ENCODE measurements at regions not wholly inside any gene's neighbourhood (a gene's known extent, or its start where the extent isn't known, plus 50 kb on each side); places are given as distances from the start of the nearest gene placed in this dataset.

- Histone ChIP-seq H3K4me3 (ENCODE audit: low read length in 2 of 2) (no peak overlapping the region), H3K4me1 (ENCODE audit: control insufficient read depth in 1 of 2, insufficient read depth in 2 of 2, low read length in 2 of 2) (no peaks in the 10 kb centered on the region), H3K36me3 (ENCODE audit: control insufficient read depth in 1 of 2, insufficient read depth in 2 of 2, low read length in 1 of 2) (no peaks in the 10 kb centered on the region), H3K27ac (ENCODE audit: low read depth in 1 of 2, low read length in 2 of 2) (no peak overlapping the region), H3K9me3 (ENCODE audit: control insufficient read depth, low read length) (no peaks in the 10 kb centered on the region), H3K27me3 (ENCODE audit: control insufficient read depth in 1 of 2, insufficient read depth in 2 of 2, low read length in 1 of 2) (peaks cover 0 to 1% of the 10 kb centered on the region in 2 donors)
- WGBS, 2 donors: 46 to 47% methylated on average over 4 of the region's 4 CpGs
- no peak for ATAC-seq (ENCODE audit: low FRiP score)
- no peak for DNase-seq
- intact Hi-C loops (cut with DNase I): no loop called here
These were observed 903.4 kb upstream of the SLC10A2 start for GRCh38 chr13:103969520-103970050.

- no peak for DNase-seq
- intact Hi-C loops (cut with DNase I): no loop called here
These were observed 899.5 kb upstream of the SLC10A2 start for GRCh38 chr13:103965506-103966243.

GRCh38 chr13:103961784-103962183, 895.6 kb upstream of the SLC10A2 start:
- Histone ChIP-seq H3K9me3 (ENCODE audit: control insufficient read depth, low read length) (no peaks in the 10 kb centered on the region), H3K27ac (ENCODE audit: low read depth in 1 of 2, low read length in 2 of 2) (no peak overlapping the region), H3K4me1 (ENCODE audit: control insufficient read depth in 1 of 2, insufficient read depth in 2 of 2, low read length in 2 of 2) (no peaks in the 10 kb centered on the region), H3K4me3 (ENCODE audit: low read length in 2 of 2) (no peak overlapping the region), H3K36me3 (ENCODE audit: control insufficient read depth in 1 of 2, insufficient read depth in 2 of 2, low read length in 1 of 2) (no peaks in the 10 kb centered on the region), H3K27me3 (ENCODE audit: control insufficient read depth in 1 of 2, insufficient read depth in 2 of 2, low read length in 1 of 2) (no peaks in the 10 kb centered on the region)
- no peak for DNase-seq
- no peak for ATAC-seq (ENCODE audit: low FRiP score)
- intact Hi-C loops (cut with DNase I): no loop called here
- WGBS, 2 donors: 95% methylated on average over 2 of the region's 2 CpGs

More at GRCh38 chr13:103965506-103966243, 899.5 kb upstream of the SLC10A2 start:
- 60 to 64% methylated on average over 4 of the region's 4 CpGs for WGBS, 2 donors
- no peak for ATAC-seq (ENCODE audit: low FRiP score)
- H3K27me3 ChIP-seq (ENCODE audit: control insufficient read depth in 1 of 2, insufficient read depth in 2 of 2, low read length in 1 of 2): no peaks in the 10 kb centered on the region
- no peak overlapping the region for H3K4me3 ChIP-seq (ENCODE audit: low read length in 2 of 2)
- no peaks in the 10 kb centered on the region for H3K36me3 ChIP-seq (ENCODE audit: control insufficient read depth in 1 of 2, insufficient read depth in 2 of 2, low read length in 1 of 2)
- no peaks in the 10 kb centered on the region for H3K9me3 ChIP-seq (ENCODE audit: control insufficient read depth, low read length)
- no peaks in the 10 kb centered on the region for H3K4me1 ChIP-seq (ENCODE audit: control insufficient read depth in 1 of 2, insufficient read depth in 2 of 2, low read length in 2 of 2)
- no peak overlapping the region for H3K27ac ChIP-seq (ENCODE audit: low read depth in 1 of 2, low read length in 2 of 2)

GRCh38 chr13:103961129-103961528, 894.9 kb upstream of the SLC10A2 start:
- ATAC-seq (ENCODE audit: low FRiP score) (no peak), DNase-seq (no peak)
- no peaks in the 10 kb centered on the region for H3K36me3 ChIP-seq (ENCODE audit: control insufficient read depth in 1 of 2, insufficient read depth in 2 of 2, low read length in 1 of 2)
- H3K27me3 ChIP-seq (ENCODE audit: control insufficient read depth in 1 of 2, insufficient read depth in 2 of 2, low read length in 1 of 2): no peaks in the 10 kb centered on the region
- no peaks in the 10 kb centered on the region for H3K9me3 ChIP-seq (ENCODE audit: control insufficient read depth, low read length)
- H3K27ac ChIP-seq (ENCODE audit: low read depth in 1 of 2, low read length in 2 of 2): no peak overlapping the region
- no peaks in the 10 kb centered on the region for H3K4me1 ChIP-seq (ENCODE audit: control insufficient read depth in 1 of 2, insufficient read depth in 2 of 2, low read length in 2 of 2)
- no peak overlapping the region for H3K4me3 ChIP-seq (ENCODE audit: low read length in 2 of 2)
- intact Hi-C loops (cut with DNase I): no loop called here

- Histone ChIP-seq H3K4me1 (ENCODE audit: control insufficient read depth in 1 of 2, insufficient read depth in 2 of 2, low read length in 2 of 2) (no peaks in the 10 kb centered on the region), H3K27ac (ENCODE audit: low read depth in 1 of 2, low read length in 2 of 2) (no peak overlapping the region), H3K9me3 (ENCODE audit: control insufficient read depth, low read length) (no peaks in the 10 kb centered on the region), H3K36me3 (ENCODE audit: control insufficient read depth in 1 of 2, insufficient read depth in 2 of 2, low read length in 1 of 2) (no peaks in the 10 kb centered on the region), H3K27me3 (ENCODE audit: control insufficient read depth in 1 of 2, insufficient read depth in 2 of 2, low read length in 1 of 2) (no peaks in the 10 kb centered on the region), H3K4me3 (ENCODE audit: low read length in 2 of 2) (no peak overlapping the region)
- DNase-seq (no peak), ATAC-seq (ENCODE audit: low FRiP score) (no peak)
- intact Hi-C loops (cut with DNase I): no loop called here
These were observed 893.8 kb upstream of the SLC10A2 start for GRCh38 chr13:103960001-103960400.

- ATAC-seq (ENCODE audit: low FRiP score) (no peak), DNase-seq (no peak)
- WGBS, 2 donors: 55 to 61% methylated on average over 2 of the region's 2 CpGs
- no peaks in the 10 kb centered on the region for H3K4me1 ChIP-seq (ENCODE audit: control insufficient read depth in 1 of 2, insufficient read depth in 2 of 2, low read length in 2 of 2)
- no peak overlapping the region for H3K27ac ChIP-seq (ENCODE audit: low read depth in 1 of 2, low read length in 2 of 2)
- intact Hi-C loops (cut with DNase I): no loop called here
- no peak overlapping the region for H3K4me3 ChIP-seq (ENCODE audit: low read length in 2 of 2)
- H3K27me3 ChIP-seq (ENCODE audit: control insufficient read depth in 1 of 2, insufficient read depth in 2 of 2, low read length in 1 of 2): no peaks in the 10 kb centered on the region
- peaks cover 2% of the 10 kb centered on the region for H3K9me3 ChIP-seq (ENCODE audit: control insufficient read depth, low read length)
- H3K36me3 ChIP-seq (ENCODE audit: control insufficient read depth in 1 of 2, insufficient read depth in 2 of 2, low read length in 1 of 2): no peaks in the 10 kb centered on the region
These were observed 892.5 kb upstream of the SLC10A2 start for GRCh38 chr13:103958691-103959090.

- no peaks in the 10 kb centered on the region for H3K36me3 ChIP-seq (ENCODE audit: control insufficient read depth in 1 of 2, insufficient read depth in 2 of 2, low read length in 1 of 2)
- H3K27me3 ChIP-seq (ENCODE audit: control insufficient read depth in 1 of 2, insufficient read depth in 2 of 2, low read length in 1 of 2): no peaks in the 10 kb centered on the region
- intact Hi-C loops (cut with DNase I): no loop called here
- H3K27ac ChIP-seq (ENCODE audit: low read depth in 1 of 2, low read length in 2 of 2): no peak overlapping the region
- ATAC-seq (ENCODE audit: low FRiP score): no peak
- peaks cover 3% of the 10 kb centered on the region for H3K9me3 ChIP-seq (ENCODE audit: control insufficient read depth, low read length)
- no peaks in the 10 kb centered on the region for H3K4me1 ChIP-seq (ENCODE audit: control insufficient read depth in 1 of 2, insufficient read depth in 2 of 2, low read length in 2 of 2)
- DNase-seq: no peak
- H3K4me3 ChIP-seq (ENCODE audit: low read length in 2 of 2): no peak overlapping the region
These were observed 891.7 kb upstream of the SLC10A2 start for GRCh38 chr13:103957939-103958338.

- DNase-seq (no peak), ATAC-seq (ENCODE audit: low FRiP score) (no peak)
- Histone ChIP-seq H3K9me3 (ENCODE audit: control insufficient read depth, low read length) (peaks cover 3% of the 10 kb centered on the region), H3K27me3 (ENCODE audit: control insufficient read depth in 1 of 2, insufficient read depth in 2 of 2, low read length in 1 of 2) (no peaks in the 10 kb centered on the region), H3K36me3 (ENCODE audit: control insufficient read depth in 1 of 2, insufficient read depth in 2 of 2, low read length in 1 of 2) (no peaks in the 10 kb centered on the region), H3K27ac (ENCODE audit: low read depth in 1 of 2, low read length in 2 of 2) (no peak overlapping the region), H3K4me1 (ENCODE audit: control insufficient read depth in 1 of 2, insufficient read depth in 2 of 2, low read length in 2 of 2) (no peaks in the 10 kb centered on the region), H3K4me3 (ENCODE audit: low read length in 2 of 2) (no peak overlapping the region)
- WGBS, 2 donors: 71 to 80% methylated on average over 6 of the region's 6 CpGs
- intact Hi-C loops (cut with DNase I): no loop called here
These were observed 887.6 kb upstream of the SLC10A2 start for GRCh38 chr13:103953859-103954258.

GRCh38 chr13:103952183-103952582, 886.0 kb upstream of the SLC10A2 start:
- 63 to 67% methylated on average over 1 of the region's 1 CpG for WGBS, 2 donors
- Histone ChIP-seq H3K4me1 (ENCODE audit: control insufficient read depth in 1 of 2, insufficient read depth in 2 of 2, low read length in 2 of 2) (no peaks in the 10 kb centered on the region), H3K36me3 (ENCODE audit: control insufficient read depth in 1 of 2, insufficient read depth in 2 of 2, low read length in 1 of 2) (no peaks in the 10 kb centered on the region), H3K27me3 (ENCODE audit: control insufficient read depth in 1 of 2, insufficient read depth in 2 of 2, low read length in 1 of 2) (no peaks in the 10 kb centered on the region), H3K27ac (ENCODE audit: low read depth in 1 of 2, low read length in 2 of 2) (no peak overlapping the region), H3K4me3 (ENCODE audit: low read length in 2 of 2) (no peak overlapping the region), H3K9me3 (ENCODE audit: control insufficient read depth, low read length) (peaks cover 3% of the 10 kb centered on the region)
- ATAC-seq (ENCODE audit: low FRiP score): no peak
- no peak for DNase-seq
- intact Hi-C loops (cut with DNase I): no loop called here

Measured in aorta (tissue), 5 donors.